ENCODE measurements at regions not wholly inside any gene's neighbourhood (a gene's known extent, or its start where the extent isn't known, plus 50 kb on each side); places are given as distances from the start of the nearest gene placed in this dataset.
A peak's percentile ranks its signal among the peaks of the same experiment; 100 is the strongest.

GRCh38 chr5:15206133-15206532, 293.8 kb upstream of the FBXL7 start:
- DNase-seq (ENCODE audit: low spot score) = no peak

GRCh38 chr5:15203376-15203775, 296.6 kb upstream of the FBXL7 start:
- peak; percentile 60 for DNase-seq (ENCODE audit: low spot score)

GRCh38 chr5:15191012-15191411, 309.0 kb upstream of the FBXL7 start:
- no peak for DNase-seq (ENCODE audit: low spot score)

GRCh38 chr5:15183520-15183919, 311.9 kb upstream of the ANKH start:
- no peak for DNase-seq (ENCODE audit: low spot score)

GRCh38 chr5:15170173-15170572, 298.6 kb upstream of the ANKH start:
- no peak for DNase-seq (ENCODE audit: low spot score)

- DNase-seq (ENCODE audit: low spot score) = no peak
Observed at GRCh38 chr5:15168358-15168757, 296.8 kb upstream of the ANKH start.

GRCh38 chr5:15160091-15160490, 288.5 kb upstream of the ANKH start:
- DNase-seq (ENCODE audit: low spot score) = no peak

- no peak for DNase-seq (ENCODE audit: low spot score)
Observed at GRCh38 chr5:15159606-15160005, 288.0 kb upstream of the ANKH start.

GRCh38 chr5:15142458-15142857, 270.9 kb upstream of the ANKH start:
- DNase-seq (ENCODE audit: low spot score) = no peak

GRCh38 chr5:15137414-15137813, 265.8 kb upstream of the ANKH start:
- DNase-seq (ENCODE audit: low spot score) = no peak

GRCh38 chr5:15135661-15136060, 264.1 kb upstream of the ANKH start:
- DNase-seq (ENCODE audit: low spot score) = no peak

- no peak for DNase-seq (ENCODE audit: low spot score)
Observed at GRCh38 chr5:15133456-15133965, 261.9 kb upstream of the ANKH start.

GRCh38 chr5:15132816-15133405, 261.3 kb upstream of the ANKH start:
- DNase-seq (ENCODE audit: low spot score) = no peak

- no peak for DNase-seq (ENCODE audit: low spot score)
Observed at GRCh38 chr5:15131909-15132308, 260.3 kb upstream of the ANKH start.

GRCh38 chr5:15124871-15125568, 253.4 kb upstream of the ANKH start:
- no peak for DNase-seq (ENCODE audit: low spot score)

- no peak for DNase-seq (ENCODE audit: low spot score)
Observed at GRCh38 chr5:15124461-15124860, 252.9 kb upstream of the ANKH start.

- DNase-seq (ENCODE audit: low spot score) = no peak
Observed at GRCh38 chr5:15117688-15118087, 246.1 kb upstream of the ANKH start.

GRCh38 chr5:15116996-15117395, 245.4 kb upstream of the ANKH start:
- DNase-seq (ENCODE audit: low spot score) = no peak

- DNase-seq (ENCODE audit: low spot score) = no peak
Observed at GRCh38 chr5:15106530-15107283, 235.1 kb upstream of the ANKH start.

GRCh38 chr5:15105799-15106393, 234.3 kb upstream of the ANKH start:
- peak; percentile 56 for DNase-seq (ENCODE audit: low spot score)

GRCh38 chr5:15103864-15104263, 232.3 kb upstream of the ANKH start:
- no peak for DNase-seq (ENCODE audit: low spot score)

- no peak for DNase-seq (ENCODE audit: low spot score)
Observed at GRCh38 chr5:15103130-15103529, 231.6 kb upstream of the ANKH start.

- no peak for DNase-seq (ENCODE audit: low spot score)
Observed at GRCh38 chr5:15097552-15097951, 226.0 kb upstream of the ANKH start.
